GM12878 (cell line): ENCODE measurements at regions not wholly inside any gene's neighbourhood (a gene's known extent, or its start where the extent isn't known, plus 50 kb on each side); places are given as distances from the start of the nearest gene placed in this dataset.

Experiments used
- ATAC-seq: fragments of 200-7000 bp; cut with Tn5 transposase; 3 replicates; pipeline ENCODE4 v1.9.1; 2020; ENCODE audit warnings: mild to moderate bottlenecking, moderate library complexity
- BruUV-seq: library from RNA; stranded (reverse); fragments of 400-500 nt; replicated peaks from 2 replicates; lab custom pipeline; 2021; lab: Mats Ljungman, UMichigan
- CTCF ChIA-PET: fragments of 300-600 bp; sonication (Branson Sonifier 250); formaldehyde crosslinking; extraction: SDS; loops from one replicate; lab custom pipeline; 2021; ENCODE audit warnings: inconsistent platforms; lab: Yijun Ruan, JAX
- POLR2A ChIA-PET: fragments of 350-600 bp; formaldehyde crosslinking; extraction: SDS; loops from one replicate; lab custom pipeline; 2021; ENCODE audit warnings: inconsistent platforms; lab: Charles Lee
- RAD21 ChIA-PET: fragments of 300-600 bp; sonication (Branson Sonifier 250); formaldehyde crosslinking; loops from one replicate; lab custom pipeline; 2023; ENCODE audit warnings: antibody characterized with exemption; ENCODE audit not compliant: unreplicated experiment; lab: Charles Lee
- SMC1A ChIA-PET: fragments of 300-600 bp; sonication (Branson Sonifier 250); formaldehyde crosslinking; loops from one replicate; lab custom pipeline; 2023; ENCODE audit not compliant: unreplicated experiment, uncharacterized antibody; lab: Charles Lee
- DNase-seq: peaks from one replicate; pipeline ENCODE4 v3.0.0-alpha.2; 2011; ENCODE audit warnings: low read depth, low spot score
- FAIRE-seq: peaks from 3 replicates; lab custom pipeline; 2011; peaks lifted over from hg19 to GRCh38; lab: Jason Lieb, UNC
- H2AFZ ChIP-seq: 2 replicates; pipeline ENCODE4 v1.6.0; 2011; ENCODE audit warnings: low read depth, low read length, control low read depth; ENCODE audit not compliant: control insufficient read depth
- H3K27ac ChIP-seq: 2 replicates; pipeline ENCODE4 v1.5.1; 2011; ENCODE audit warnings: control low read depth; ENCODE audit not compliant: control insufficient read depth, insufficient read depth
- H3K27me3 ChIP-seq, 2 experiments: replicated peaks in 1 of 2; 2 replicates each; pipeline versions ENCODE4 v1.6.0 to v1.6.1; 2011; ENCODE audit warnings: low read length in 1 of 2; ENCODE audit not compliant: control insufficient read depth in 2 of 2, insufficient read depth in 2 of 2
- H3K36me3 ChIP-seq, 2 experiments: 2 replicates each; pipeline ENCODE4 v1.5.1; 2011; ENCODE audit warnings: low read length in 1 of 2; ENCODE audit not compliant: control insufficient read depth in 2 of 2, insufficient read depth in 2 of 2
- H3K4me1 ChIP-seq: 2 replicates; pipeline ENCODE4 v1.6.1; 2011; ENCODE audit warnings: mild to moderate bottlenecking, low read length, moderate library complexity, mixed read lengths; ENCODE audit not compliant: control insufficient read depth, insufficient read depth
- H3K4me2 ChIP-seq: 2 replicates; pipeline ENCODE4 v1.6.0; 2011; ENCODE audit warnings: control low read depth; ENCODE audit not compliant: control insufficient read depth, insufficient read depth
- H3K4me3 ChIP-seq: fragments of 200-600 bp; sonication (generic); 2 replicates; pipeline ENCODE4 v1.5.1; 2016
- H3K79me2 ChIP-seq: 2 replicates; pipeline ENCODE4 v1.6.0; 2011; ENCODE audit warnings: low read length; ENCODE audit not compliant: control insufficient read depth, insufficient read depth
- H3K9ac ChIP-seq: 2 replicates; pipeline ENCODE4 v1.8.0; 2011; ENCODE audit warnings: low read length, control low read depth, mixed read lengths; ENCODE audit not compliant: control insufficient read depth, insufficient read depth
- H3K9me3 ChIP-seq: replicated peaks from 3 replicates; pipeline ENCODE4 v1.5.1; 2011; ENCODE audit warnings: mild to moderate bottlenecking, low read length; ENCODE audit not compliant: control insufficient read depth, insufficient read depth
- H4K20me1 ChIP-seq: 2 replicates; pipeline ENCODE4 v1.6.0; 2011; ENCODE audit not compliant: control insufficient read depth, insufficient read depth
- BCL11A ChIP-seq: IDR thresholded peaks from 2 replicates; pipeline ENCODE4 v1.6.1; 2011; ENCODE audit warnings: low read depth, low read length
- CEBPZ ChIP-seq: fragments of 150-350 bp; IDR thresholded peaks from 2 replicates; pipeline ENCODE4 v1.6.1; 2016; ENCODE audit warnings: low read depth, low read length
- CHD1 ChIP-seq: IDR thresholded peaks from 2 replicates; pipeline ENCODE4 v1.6.1; 2012; ENCODE audit warnings: low read depth, low read length, improper control_type of control experiment
- EZH2 ChIP-seq: IDR thresholded peaks from 2 replicates; pipeline ENCODE4 v1.6.1; 2012; ENCODE audit warnings: low read depth, mild to moderate bottlenecking, control low read depth, inconsistent platforms, low read length, borderline replicate concordance; ENCODE audit not compliant: control insufficient read depth
- HSF1 ChIP-seq: fragments of 150-350 bp; IDR thresholded peaks from 2 replicates; pipeline ENCODE4 v1.6.1; 2014; ENCODE audit warnings: mild to moderate bottlenecking, low read depth, low read length
- NR2F1 ChIP-seq: fragments of 450-650 bp; conservative IDR thresholded peaks from 2 replicates; pipeline ENCODE4 v1.6.1; 2017; ENCODE audit warnings: mild to moderate bottlenecking
- POLR2AphosphoS2 ChIP-seq: IDR thresholded peaks from 2 replicates; pipeline ENCODE4 v1.6.1; 2011; ENCODE audit warnings: low read depth, mild to moderate bottlenecking, low read length, improper control_type of control experiment, moderate library complexity
- YY1 ChIP-seq: IDR thresholded peaks from 2 replicates; pipeline ENCODE4 v1.6.1; 2011; ENCODE audit warnings: low read depth, mild to moderate bottlenecking, low read length
- ZBTB11 ChIP-seq: fragments of 450-650 bp; formaldehyde crosslinking; IDR thresholded peaks from 2 replicates; pipeline ENCODE4 v1.5.0; 2022; ENCODE audit warnings: mild to moderate bottlenecking, missing genetic modification characterization
- WGBS: methylation state at CpG from one replicate; pipeline ENCODE4 v1.1.6; 2016; ENCODE audit warnings: low lambda C conversion rate; ENCODE audit not compliant: insufficient replicate concordance, insufficient coverage; ENCODE audit errors: missing lambda C conversion rate; 5-methylcytosine and 5-hydroxymethylcytosine counted together
- in situ Hi-C: fragments of 300-500 bp; cut with MboI; formaldehyde crosslinking; loops from 9 replicates; pipeline ENCODE4 v1.14.3; 2018; ENCODE audit warnings: mixed read lengths
- intact Hi-C: fragments of 100-400 bp; cut with micrococcal nuclease; formaldehyde crosslinking; loops from one replicate; pipeline ENCODE4 v1.14.2; 2022; ENCODE audit not compliant: unreplicated experiment

GRCh38 chr7:3195160-3195559 is 105.9 kb upstream of the SDK1 start (continued):
- no peak for TF ChIP-seq HSF1

GRCh38 chr7:3196629-3197400 is 104.2 kb upstream of the SDK1 start:
- RAD21 ChIA-PET = no interaction called here
- Histone ChIP-seq H4K20me1 (no peaks in the 10 kb centered on the region), H2AFZ (no peak overlapping the region), H3K36me3 (no peaks in the 10 kb centered on the region), H3K4me3 (no peak overlapping the region), H3K9me3 (no peaks in the 10 kb centered on the region; the same call in 2 of the 3 replicates), H3K27ac (no peak overlapping the region), H3K9ac (no peak overlapping the region), H3K4me2 (no peak overlapping the region), H3K79me2 (no peaks in the 10 kb centered on the region), H3K27me3 (no peaks in the 10 kb centered on the region), H3K4me1 (no peaks in the 10 kb centered on the region)
- WGBS = 35% methylated on average over 20 of the region's 21 CpGs
- BruUV-seq = no TSS peak
- SMC1A ChIA-PET = no interaction called here
- ATAC-seq (no peak), FAIRE-seq (no peak), DNase-seq (no peak)
- in situ Hi-C loops (no loop called here), intact Hi-C loops (no loop called here)
- CTCF ChIA-PET = interaction anchor here (1.9 kb wide), 1 partner anchor 331 kb away, joined by 4 read pairs; no protein-coding TSS in a partner anchor
- POLR2A ChIA-PET = no interaction called here
- TF ChIP-seq CHD1 = no peak
- no peak for TF ChIP-seq NR2F1
- TF ChIP-seq BCL11A = no peak
- no peak for TF ChIP-seq EZH2
- no peak for TF ChIP-seq CEBPZ
- TF ChIP-seq YY1 = no peak
- no peak for TF ChIP-seq ZBTB11 (CRISPR knock-in tag)
- no peak for TF ChIP-seq POLR2AphosphoS2
